HL-60 (cell line): ENCODE measurements at regions not wholly inside any gene's neighbourhood (a gene's known extent, or its start where the extent isn't known, plus 50 kb on each side); places are given as distances from the start of the nearest gene placed in this dataset.

Experiments used
- CTCF ChIP-seq: IDR thresholded peaks from one replicate; pipeline ENCODE4 v1.5.1; 2011; ENCODE audit warnings: low read length, control low read depth, inconsistent platforms; ENCODE audit not compliant: insufficient read depth
- POLR2AphosphoS5 ChIP-seq: IDR thresholded peaks from 2 replicates; pipeline ENCODE4 v1.6.1; 2012; ENCODE audit warnings: low read depth
- REST ChIP-seq: IDR thresholded peaks from 2 replicates; pipeline ENCODE4 v1.6.1; 2012; ENCODE audit warnings: low read depth; ENCODE audit not compliant: insufficient replicate concordance
- SPI1 ChIP-seq: IDR thresholded peaks from 2 replicates; pipeline ENCODE4 v1.6.1; 2012; ENCODE audit warnings: low read depth, mild to moderate bottlenecking, borderline replicate concordance

- TF ChIP-seq POLR2AphosphoS5 (no peak), REST (no peak), CTCF (no peak), SPI1 (no peak)
Observed at GRCh38 chr4:75254745-75255144, 259.5 kb downstream of the RCHY1 start.
